Keratinocyte (primary cell): ENCODE measurements at regions not wholly inside any gene's neighbourhood (a gene's known extent, or its start where the extent isn't known, plus 50 kb on each side); places are given as distances from the start of the nearest gene placed in this dataset.

ENCODE experiments used
- CTCF ChIP-seq, 3 experiments: IDR thresholded peaks in 1 of 3; conservative IDR thresholded peaks in 1 of 3; optimal IDR thresholded peaks in 1 of 3; 2 replicates in 2 of 3; 3 replicates in 1 of 3; pipeline versions ENCODE3 to v1.5.1; 2011; ENCODE audit warnings: low read length in 3 of 3, mild to moderate bottlenecking in 3 of 3, moderate library complexity in 2 of 3, control low read depth in 1 of 3, inconsistent platforms in 1 of 3; ENCODE audit not compliant: insufficient read depth in 2 of 3; ENCODE audit errors: extremely low read depth in 1 of 3
- EZH2 ChIP-seq: IDR thresholded peaks from one replicate; pipeline ENCODE4 v1.6.1; 2012; ENCODE audit warnings: inconsistent platforms, mild to moderate bottlenecking, low read length, moderate library complexity

- TF ChIP-seq EZH2 (no peak), CTCF (optimal IDR thresholded peaks at IDR 0.05 in 1 of 3, IDR thresholded peaks at IDR 0.05 in 1 of 3, conservative IDR thresholded peaks at IDR 0.05 in 1 of 3; ENCODE audit: extremely low read depth in 1 of 3, insufficient read depth in 2 of 3, low read length in 3 of 3) (no peak)
Measured at GRCh38 chr2:15705310-15705709, 113.6 kb downstream of the DDX1 start.
